SK-N-SH (cell line): ENCODE measurements at regions not wholly inside any gene's neighbourhood (a gene's known extent, or its start where the extent isn't known, plus 50 kb on each side); places are given as distances from the start of the nearest gene placed in this dataset.

ENCODE experiments used
- ELF1 ChIP-seq: IDR thresholded peaks from 2 replicates; pipeline ENCODE4 v1.4.0; 2012
- EP300 ChIP-seq, 2 experiments: IDR thresholded peaks; 2 replicates each; pipeline versions ENCODE4 v1.4.0 to v1.6.1; 2012; ENCODE audit warnings: borderline replicate concordance in 1 of 2, low read depth in 1 of 2, low read length in 1 of 2
- JUND ChIP-seq: IDR thresholded peaks from 2 replicates; pipeline ENCODE4 v1.4.0; 2012
- NRF1 ChIP-seq: IDR thresholded peaks from 2 replicates; pipeline ENCODE4 v1.6.1; 2012; ENCODE audit warnings: low read depth, mild to moderate bottlenecking, low read length
- POLR2AphosphoS5 ChIP-seq: IDR thresholded peaks from 2 replicates; pipeline ENCODE4 v1.6.1; 2012; ENCODE audit warnings: low read depth, low read length
- SIN3A ChIP-seq: IDR thresholded peaks from 2 replicates; pipeline ENCODE4 v1.6.1; 2012; ENCODE audit warnings: low read depth, mild to moderate bottlenecking, low read length, moderate library complexity, borderline replicate concordance
- TF ChIP-seq, protein P1 (sequence below): IDR thresholded peaks from 2 replicates; pipeline ENCODE4 v1.4.0; 2012; ENCODE audit warnings: low read depth
- TF ChIP-seq, protein P2 (sequence below): fragments of 150-350 bp; IDR thresholded peaks from 2 replicates; pipeline ENCODE4 v1.6.1; 2017; ENCODE audit warnings: antibody characterized with exemption, low read length, low read depth, borderline replicate concordance
- TF ChIP-seq, protein P3 (sequence below): fragments of 200-600 bp; sonication (generic); IDR thresholded peaks from 2 replicates; pipeline ENCODE4 v1.6.1; 2017; ENCODE audit warnings: antibody characterized with exemption, mild to moderate bottlenecking, moderate library complexity

DNA sequence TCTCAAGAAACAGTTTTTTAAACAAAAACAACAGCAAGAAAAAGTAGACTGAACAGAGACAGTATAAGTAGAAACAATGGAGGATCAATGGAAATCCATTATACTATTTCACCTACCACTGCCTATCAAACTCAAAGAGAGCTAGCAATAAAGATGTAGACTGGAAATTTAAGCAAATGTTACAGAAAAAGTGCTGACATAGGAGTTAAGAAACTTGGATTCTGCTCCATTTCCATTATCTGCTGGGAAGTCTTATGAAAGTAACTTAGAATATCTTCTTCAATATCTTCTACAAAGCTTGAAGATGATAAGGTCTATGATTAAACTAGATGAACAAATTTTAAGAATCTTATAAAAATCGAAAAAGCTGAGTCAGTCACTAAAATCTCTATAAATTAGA is 1469.8 kb upstream of the C9orf72 start:
- no peak for TF ChIP-seq JUND
- no peak for TF ChIP-seq POLR2AphosphoS5
- TF ChIP-seq, protein P1, sequence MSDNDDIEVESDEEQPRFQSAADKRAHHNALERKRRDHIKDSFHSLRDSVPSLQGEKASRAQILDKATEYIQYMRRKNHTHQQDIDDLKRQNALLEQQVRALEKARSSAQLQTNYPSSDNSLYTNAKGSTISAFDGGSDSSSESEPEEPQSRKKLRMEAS, result no peak
- TF ChIP-seq ELF1, result no peak
- TF ChIP-seq NRF1, result no peak
- TF ChIP-seq, protein P2, sequence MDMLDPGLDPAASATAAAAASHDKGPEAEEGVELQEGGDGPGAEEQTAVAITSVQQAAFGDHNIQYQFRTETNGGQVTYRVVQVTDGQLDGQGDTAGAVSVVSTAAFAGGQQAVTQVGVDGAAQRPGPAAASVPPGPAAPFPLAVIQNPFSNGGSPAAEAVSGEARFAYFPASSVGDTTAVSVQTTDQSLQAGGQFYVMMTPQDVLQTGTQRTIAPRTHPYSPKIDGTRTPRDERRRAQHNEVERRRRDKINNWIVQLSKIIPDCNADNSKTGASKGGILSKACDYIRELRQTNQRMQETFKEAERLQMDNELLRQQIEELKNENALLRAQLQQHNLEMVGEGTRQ, result no peak
- TF ChIP-seq, protein P3, sequence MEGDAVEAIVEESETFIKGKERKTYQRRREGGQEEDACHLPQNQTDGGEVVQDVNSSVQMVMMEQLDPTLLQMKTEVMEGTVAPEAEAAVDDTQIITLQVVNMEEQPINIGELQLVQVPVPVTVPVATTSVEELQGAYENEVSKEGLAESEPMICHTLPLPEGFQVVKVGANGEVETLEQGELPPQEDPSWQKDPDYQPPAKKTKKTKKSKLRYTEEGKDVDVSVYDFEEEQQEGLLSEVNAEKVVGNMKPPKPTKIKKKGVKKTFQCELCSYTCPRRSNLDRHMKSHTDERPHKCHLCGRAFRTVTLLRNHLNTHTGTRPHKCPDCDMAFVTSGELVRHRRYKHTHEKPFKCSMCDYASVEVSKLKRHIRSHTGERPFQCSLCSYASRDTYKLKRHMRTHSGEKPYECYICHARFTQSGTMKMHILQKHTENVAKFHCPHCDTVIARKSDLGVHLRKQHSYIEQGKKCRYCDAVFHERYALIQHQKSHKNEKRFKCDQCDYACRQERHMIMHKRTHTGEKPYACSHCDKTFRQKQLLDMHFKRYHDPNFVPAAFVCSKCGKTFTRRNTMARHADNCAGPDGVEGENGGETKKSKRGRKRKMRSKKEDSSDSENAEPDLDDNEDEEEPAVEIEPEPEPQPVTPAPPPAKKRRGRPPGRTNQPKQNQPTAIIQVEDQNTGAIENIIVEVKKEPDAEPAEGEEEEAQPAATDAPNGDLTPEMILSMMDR, result no peak
- TF ChIP-seq SIN3A, result no peak
- no peak for TF ChIP-seq EP300 (IDR thresholded peaks at IDR 0.05; ENCODE audit: borderline replicate concordance in 1 of 2, low read depth in 1 of 2, low read length in 1 of 2)
